ENCODE measurements at regions not wholly inside any gene's neighbourhood (a gene's known extent, or its start where the extent isn't known, plus 50 kb on each side); places are given as distances from the start of the nearest gene placed in this dataset.

- no peak for TF ChIP-seq POLR2A (IDR thresholded peaks at IDR 0.05; ENCODE audit: low read depth, low read length)
- TF ChIP-seq POLR2AphosphoS5 (IDR thresholded peaks at IDR 0.05; ENCODE audit: low read depth, low read length) = no peak
- TF ChIP-seq SPI1 (IDR thresholded peaks at IDR 0.05; ENCODE audit: low read depth, low read length) = no peak
- TF ChIP-seq TAF1 (IDR thresholded peaks at IDR 0.05; ENCODE audit: low read depth, low read length) = no peak
- no peak for TF ChIP-seq PAX5 (IDR thresholded peaks at IDR 0.05; ENCODE audit: insufficient read depth, low read length, severe bottlenecking)
Measured at GRCh38 chr21:41684381-41685245, 82.2 kb downstream of the RIPK4 start.

All from GM12891 (cell line).